ENCODE measurements at regions not wholly inside any gene's neighbourhood (a gene's known extent, or its start where the extent isn't known, plus 50 kb on each side); places are given as distances from the start of the nearest gene placed in this dataset.

GRCh38 chr16:6250511-6250910 lies 1082.1 kb upstream of the RBFOX1 start:
- no peak for DNase-seq (ENCODE audit: low read depth in 2 of 3, low spot score in 2 of 3)

DNA sequence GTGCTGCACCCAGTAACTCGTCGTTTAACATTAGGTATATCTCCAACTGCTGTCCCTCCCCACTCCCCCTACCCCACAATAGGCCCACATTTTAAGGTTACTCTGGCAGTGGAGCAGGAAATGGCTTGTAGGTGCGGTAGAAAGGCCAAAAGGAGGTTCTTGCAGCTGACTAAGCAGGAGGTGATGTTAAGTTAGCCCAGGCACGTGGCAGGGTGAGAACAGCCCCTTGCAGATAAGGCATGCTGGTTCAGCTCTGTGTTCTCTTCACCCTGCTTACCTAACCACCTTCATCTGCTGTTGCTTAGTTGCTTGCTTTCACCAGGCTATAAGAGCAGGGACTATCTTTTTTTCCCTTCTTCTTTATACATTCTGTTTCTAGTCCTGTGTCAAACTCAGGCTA lies 1082.8 kb upstream of the RBFOX1 start:
- DNase-seq (ENCODE audit: low read depth in 2 of 3, low spot score in 2 of 3) = no peak

GRCh38 chr16:6248199-6248598 lies 1084.4 kb upstream of the RBFOX1 start:
- no peak for DNase-seq (ENCODE audit: low read depth in 2 of 3, low spot score in 2 of 3)

DNA sequence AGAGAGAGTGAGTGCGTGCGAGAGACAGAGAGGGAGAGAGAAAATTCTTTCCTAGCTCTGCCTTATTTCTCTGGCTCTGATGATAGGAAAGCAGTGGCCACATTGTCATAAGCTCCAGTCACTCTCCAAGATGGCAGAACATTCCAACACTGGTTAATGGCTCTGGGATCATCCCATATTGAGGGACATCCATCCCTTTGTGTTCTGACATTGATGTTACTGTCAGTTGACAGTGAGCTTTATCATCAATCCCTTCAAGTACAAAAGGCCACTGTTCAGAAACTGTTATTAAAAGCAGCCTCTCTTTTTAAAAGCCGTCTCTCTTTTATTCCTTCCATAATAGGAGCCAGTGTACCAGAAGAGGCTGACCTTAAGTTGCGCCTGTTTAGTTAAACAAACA lies 1084.9 kb upstream of the RBFOX1 start:
- DNase-seq (ENCODE audit: low read depth in 2 of 3, low spot score in 2 of 3) = no peak

DNA sequence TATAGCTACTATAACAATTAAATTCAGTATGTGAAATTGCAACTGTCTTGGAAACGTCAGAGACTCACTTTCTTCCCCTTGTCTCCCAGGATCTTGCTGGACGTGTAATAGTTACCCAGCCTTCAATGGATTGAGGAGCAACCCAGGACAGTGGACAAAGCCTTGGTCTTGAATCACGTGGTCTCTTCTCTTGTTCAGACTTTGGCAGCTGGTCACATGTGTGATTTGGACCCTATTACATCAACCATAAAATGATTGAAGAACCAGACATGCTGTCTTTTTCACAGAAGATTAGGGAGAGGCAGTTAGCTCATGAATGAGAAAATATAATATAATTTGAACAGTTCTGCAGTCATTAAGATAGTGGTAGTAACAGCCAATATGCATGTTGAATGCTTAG lies 1085.5 kb upstream of the RBFOX1 start:
- no peak for DNase-seq (ENCODE audit: low read depth in 2 of 3, low spot score in 2 of 3)

- DNase-seq (ENCODE audit: low read depth in 2 of 3, low spot score in 2 of 3) = no peak
Measured at GRCh38 chr16:6246266-6246665, 1086.4 kb upstream of the RBFOX1 start.

DNA sequence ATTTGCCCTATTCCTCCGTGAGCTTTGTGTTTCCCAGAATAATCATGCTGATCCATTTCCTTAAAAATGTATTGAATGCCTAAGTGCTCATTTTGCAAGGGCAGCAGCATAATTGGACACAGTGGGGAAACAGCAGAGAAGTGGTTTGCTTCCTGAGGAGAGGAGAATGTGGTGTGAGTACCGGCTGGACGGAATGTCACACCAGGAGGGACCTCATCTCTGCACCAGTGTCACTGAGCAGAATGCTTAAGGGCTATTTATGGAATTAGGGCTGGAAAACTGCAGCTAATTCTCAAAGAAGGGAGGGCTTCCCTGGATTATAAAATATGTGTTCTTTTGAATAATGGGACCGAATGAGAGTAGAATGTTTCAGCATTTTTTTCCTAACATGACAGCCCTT lies 1100.6 kb upstream of the RBFOX1 start:
- no peak for DNase-seq (ENCODE audit: low read depth in 2 of 3, low spot score in 2 of 3)

DNA sequence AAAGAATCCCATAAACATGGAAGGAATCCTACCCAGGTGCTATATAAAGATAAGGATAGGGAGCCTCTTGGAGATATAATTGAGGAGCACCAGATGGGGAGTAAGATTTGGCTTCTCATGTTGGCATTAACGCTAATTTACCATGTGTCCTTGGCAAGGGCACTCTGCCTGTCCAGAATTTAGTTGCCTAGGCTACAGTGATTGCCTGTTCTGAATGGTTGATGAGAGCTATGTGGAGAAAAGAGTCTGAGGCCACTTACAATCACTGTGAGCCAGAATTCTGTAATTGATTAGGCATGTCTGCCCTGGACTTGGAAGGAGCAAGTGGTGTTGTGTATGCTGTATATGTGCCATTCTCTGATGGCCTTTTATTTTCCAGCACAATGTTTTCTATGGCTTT lies 1101.2 kb upstream of the RBFOX1 start:
- no peak for DNase-seq (ENCODE audit: low read depth in 2 of 3, low spot score in 2 of 3)

GRCh38 chr16:6229186-6229585 lies 1103.5 kb upstream of the RBFOX1 start:
- no peak for DNase-seq (ENCODE audit: low read depth in 2 of 3, low spot score in 2 of 3)

DNA sequence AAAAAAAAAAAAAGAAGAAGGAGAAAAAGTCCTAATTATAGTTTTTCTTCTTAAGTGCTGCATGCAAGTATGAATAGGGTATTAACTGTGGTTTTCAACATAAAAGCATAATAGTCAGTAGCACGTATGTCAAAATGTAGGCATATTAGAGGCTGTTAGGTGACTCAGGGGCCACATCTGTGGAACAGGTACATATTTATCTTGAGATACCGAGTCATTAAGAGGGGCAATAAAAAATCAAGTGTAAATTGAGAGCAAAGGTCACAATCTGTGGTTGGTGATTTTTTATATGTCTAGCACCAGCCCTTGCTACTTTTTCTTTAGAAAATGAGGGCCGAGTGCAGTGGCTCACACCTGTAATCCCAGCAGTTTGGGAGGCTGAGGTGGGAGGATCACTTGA lies 1113.8 kb upstream of the RBFOX1 start:
- no peak for DNase-seq (ENCODE audit: low read depth in 2 of 3, low spot score in 2 of 3)

- DNase-seq (ENCODE audit: low read depth in 2 of 3, low spot score in 2 of 3) = no peak
Measured at GRCh38 chr16:6216836-6217235, 1115.8 kb upstream of the RBFOX1 start.

GRCh38 chr16:6211644-6212043 lies 1114.0 kb upstream of the EEF2KMT start:
- DNase-seq (ENCODE audit: low read depth in 2 of 3, low spot score in 2 of 3) = no peak

DNA sequence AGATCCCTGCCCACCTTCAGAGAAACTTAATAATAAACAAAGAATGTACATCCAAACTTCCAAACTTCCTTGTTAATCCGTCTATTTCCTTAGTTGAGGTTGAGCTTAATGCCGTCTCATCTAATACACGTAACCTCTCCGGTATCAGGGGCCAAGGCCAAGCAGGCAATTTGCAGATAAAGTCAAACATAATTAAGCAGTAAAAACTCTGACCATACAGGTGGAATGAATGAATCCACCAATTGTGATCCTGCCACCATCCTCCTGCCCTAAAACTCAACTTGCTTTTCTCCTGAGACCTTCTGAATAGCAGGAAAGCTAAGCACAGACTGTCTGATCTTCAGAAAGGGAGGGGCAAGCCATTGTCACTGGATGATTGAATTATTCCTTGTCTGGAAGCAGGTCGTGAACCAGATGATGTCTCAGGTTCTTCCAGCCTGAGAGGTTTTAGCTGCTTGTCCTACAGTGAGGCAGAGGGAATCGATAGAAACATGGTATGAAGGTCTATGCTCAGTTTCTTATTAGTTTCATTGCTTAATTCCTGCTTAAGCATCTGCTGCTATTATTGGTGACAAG lies 1111.8 kb upstream of the EEF2KMT start:
- no peak for DNase-seq (ENCODE audit: low read depth in 2 of 3, low spot score in 2 of 3)

DNA sequence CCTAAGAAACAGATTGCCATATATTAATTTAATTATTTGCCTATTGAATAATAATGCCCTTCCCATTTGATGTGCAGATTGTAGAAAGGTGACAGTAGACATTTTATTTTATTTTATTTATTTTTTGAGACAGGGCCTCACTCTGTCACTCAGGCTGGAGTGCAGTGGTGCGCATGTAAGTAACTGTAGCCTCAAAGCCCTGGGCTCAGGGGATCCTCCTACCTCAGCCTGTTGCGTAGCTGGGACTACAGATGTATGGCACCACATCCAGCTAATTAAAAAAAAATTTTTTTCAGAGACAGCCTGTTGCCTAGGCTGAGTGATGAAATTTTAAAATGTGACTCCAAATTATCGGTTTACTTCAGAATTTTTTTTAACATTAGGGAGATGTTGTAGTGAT lies 1110.0 kb upstream of the EEF2KMT start:
- no peak for DNase-seq (ENCODE audit: low read depth in 2 of 3, low spot score in 2 of 3)

- no peak for DNase-seq (ENCODE audit: low read depth in 2 of 3, low spot score in 2 of 3)
Measured at GRCh38 chr16:6207124-6207523, 1109.5 kb upstream of the EEF2KMT start.

DNA sequence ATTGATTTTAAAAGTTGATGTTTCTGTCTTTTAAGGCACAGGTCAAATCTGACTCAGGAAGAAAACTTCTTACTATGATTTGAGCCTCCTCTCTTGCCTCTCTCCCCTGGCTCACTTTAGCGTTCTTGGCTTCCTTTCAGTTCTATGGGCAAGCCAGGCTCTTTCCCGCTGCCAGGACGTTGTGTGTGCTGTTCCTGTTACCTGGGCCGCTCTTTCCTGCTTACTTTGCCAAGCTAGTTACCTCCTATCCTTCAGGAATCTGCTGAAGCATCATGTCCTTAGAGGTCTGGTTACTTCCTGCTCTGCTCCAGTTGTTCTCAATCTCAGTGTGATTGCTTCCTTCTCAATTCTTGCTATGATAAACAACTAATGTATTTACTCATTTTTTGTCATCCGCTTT lies 1108.5 kb upstream of the EEF2KMT start:
- DNase-seq (ENCODE audit: low read depth in 2 of 3, low spot score in 2 of 3) = no peak

- DNase-seq (ENCODE audit: low read depth in 2 of 3, low spot score in 2 of 3) = no peak
Measured at GRCh38 chr16:6204945-6205344, 1107.3 kb upstream of the EEF2KMT start.

- DNase-seq (ENCODE audit: low read depth in 2 of 3, low spot score in 2 of 3) = no peak
Measured at GRCh38 chr16:6200861-6201260, 1103.3 kb upstream of the EEF2KMT start.

DNA sequence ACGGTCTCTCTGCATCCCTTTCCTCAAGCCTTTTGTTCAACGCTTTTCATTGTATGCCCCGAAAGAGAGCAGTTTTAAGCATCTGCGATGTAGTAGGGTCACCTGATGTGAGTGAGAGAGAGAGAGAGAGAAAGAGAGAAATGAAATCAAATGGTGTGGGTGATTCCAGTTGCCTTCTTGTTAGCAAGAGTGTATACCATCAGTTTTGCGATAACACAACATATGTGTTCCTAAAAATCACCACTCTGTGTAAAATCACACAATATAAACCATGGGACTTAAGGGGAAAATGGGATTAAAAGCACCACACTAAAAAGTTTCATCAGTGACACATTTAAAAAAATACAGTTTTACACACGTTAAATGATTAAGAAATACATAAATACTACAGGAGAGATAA lies 1102.7 kb upstream of the EEF2KMT start:
- no peak for DNase-seq (ENCODE audit: low read depth in 2 of 3, low spot score in 2 of 3)

DNA sequence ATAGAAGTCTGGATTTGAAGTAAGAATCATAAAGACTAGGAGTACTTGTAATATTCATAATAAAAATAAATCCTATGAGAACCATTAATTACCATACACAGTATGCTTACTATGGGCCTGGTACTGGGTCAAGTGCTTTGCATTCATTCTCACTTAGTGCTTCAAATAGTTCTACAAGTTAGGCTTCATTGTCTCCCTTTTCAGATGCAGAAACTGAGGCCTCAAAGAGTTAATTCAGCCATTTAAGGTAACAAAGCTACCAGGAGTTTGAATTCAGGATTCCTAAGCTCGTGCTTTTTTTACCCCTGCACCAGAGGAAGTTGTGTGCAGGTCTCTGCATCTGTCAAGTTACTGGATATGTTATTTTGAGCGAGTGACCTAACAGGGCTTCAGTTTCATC lies 1098.4 kb upstream of the EEF2KMT start:
- DNase-seq (ENCODE audit: low read depth in 2 of 3, low spot score in 2 of 3) = no peak

- DNase-seq (ENCODE audit: low read depth in 2 of 3, low spot score in 2 of 3) = no peak
Measured at GRCh38 chr16:6193718-6194117, 1096.1 kb upstream of the EEF2KMT start.

DNA sequence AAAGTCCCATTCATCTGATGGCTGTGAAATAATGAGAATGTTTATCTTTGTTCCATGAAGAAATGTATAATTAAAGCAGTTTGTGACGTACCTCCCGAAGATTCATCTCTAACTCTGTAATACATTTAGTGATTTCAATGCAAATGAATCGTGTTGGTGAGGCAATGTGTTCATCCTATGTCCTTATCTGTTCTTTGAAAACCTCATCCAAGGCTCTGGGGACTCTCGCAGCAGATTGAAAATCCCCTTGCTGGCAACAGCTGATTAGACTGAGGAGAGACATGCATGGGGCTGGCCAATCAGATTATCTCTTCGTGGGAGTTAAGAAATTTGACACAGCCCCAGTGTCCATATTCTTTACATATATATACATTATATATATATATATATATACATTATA lies 1095.4 kb upstream of the EEF2KMT start:
- DNase-seq (ENCODE audit: low read depth in 2 of 3, low spot score in 2 of 3) = no peak

- no peak for DNase-seq (ENCODE audit: low read depth in 2 of 3, low spot score in 2 of 3)
Measured at GRCh38 chr16:6192532-6192931, 1094.9 kb upstream of the EEF2KMT start.

DNA sequence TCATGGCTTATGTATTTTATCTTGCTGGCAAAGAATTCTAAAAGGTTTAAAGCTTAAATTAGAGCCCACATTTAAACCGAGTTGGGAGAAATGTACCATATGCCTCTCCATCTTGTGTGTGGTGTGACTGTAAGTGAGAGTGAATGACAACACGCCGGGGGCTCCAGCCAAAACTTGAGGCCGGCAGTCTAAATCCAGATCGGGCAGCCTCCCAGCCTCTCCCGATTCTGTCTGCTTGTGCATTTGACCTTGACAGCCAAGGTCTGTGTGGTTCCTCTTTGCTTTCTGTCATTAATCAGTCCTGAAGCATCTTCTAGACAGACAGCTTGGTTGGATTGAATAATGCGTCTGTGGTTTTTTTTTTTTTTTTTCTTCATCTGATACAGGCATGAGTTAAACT lies 1093.2 kb upstream of the EEF2KMT start:
- DNase-seq (ENCODE audit: low read depth in 2 of 3, low spot score in 2 of 3) = no peak
